Panc1 (cell line): ENCODE measurements at regions not wholly inside any gene's neighbourhood (a gene's known extent, or its start where the extent isn't known, plus 50 kb on each side); places are given as distances from the start of the nearest gene placed in this dataset.

Experiments used
- ATAC-seq: fragments of 200-7000 bp; cut with Tn5 transposase; 2 replicates; pipeline ENCODE4 v1.9.1; 2020; ENCODE audit warnings: mild to moderate bottlenecking, moderate library complexity
- BruUV-seq: library from RNA; stranded (reverse); fragments of 400-500 nt; replicated peaks from 2 replicates; lab custom pipeline; 2021; lab: Mats Ljungman, UMichigan
- CTCF ChIA-PET: fragments of 300-600 bp; sonication (Branson Sonifier 250); formaldehyde crosslinking; loops from one replicate; lab custom pipeline; 2022; ENCODE audit warnings: antibody characterized with exemption; lab: Charles Lee
- POLR2A ChIA-PET: fragments of 300-600 bp; sonication (Branson Sonifier 250); formaldehyde crosslinking; loops from one replicate; lab custom pipeline; 2022; ENCODE audit warnings: antibody characterized with exemption; lab: Charles Lee
- DNase-seq: peaks from one replicate; pipeline ENCODE4 v3.0.0-alpha.2; 2010; ENCODE audit warnings: low read depth, low spot score
- H3K27ac ChIP-seq: 2 replicates; pipeline ENCODE4 v1.5.1; 2011; ENCODE audit warnings: mild to moderate bottlenecking, low read length, inconsistent platforms
- H3K27me3 ChIP-seq: fragments of 200-500 bp; sonication (Bioruptor generic); 2 replicates; pipeline ENCODE4 v1.6.0; 2014; ENCODE audit warnings: low read length, inconsistent platforms; ENCODE audit not compliant: control insufficient read depth, insufficient read depth
- H3K36me3 ChIP-seq: fragments of 200-500 bp; sonication (Bioruptor generic); 2 replicates; pipeline ENCODE4 v1.5.1; 2014; ENCODE audit warnings: inconsistent platforms, mild to moderate bottlenecking, low read length, moderate library complexity; ENCODE audit not compliant: control insufficient read depth, insufficient read depth
- H3K4me1 ChIP-seq: 2 replicates; pipeline ENCODE4 v1.5.1; 2011; ENCODE audit warnings: inconsistent platforms, mild to moderate bottlenecking, low read length, moderate library complexity; ENCODE audit not compliant: control insufficient read depth, insufficient read depth
- H3K4me3 ChIP-seq, 2 experiments: 2 replicates each; pipeline ENCODE4 v1.5.1; 2011 to 2012; ENCODE audit warnings: low read depth in 2 of 2, low read length in 2 of 2, mild to moderate bottlenecking in 2 of 2, inconsistent platforms in 1 of 2, moderate library complexity in 1 of 2
- H3K9me3 ChIP-seq: fragments of 200-500 bp; sonication (Bioruptor generic); 2 replicates; pipeline ENCODE4 v1.5.1; 2014; ENCODE audit warnings: low read depth, mild to moderate bottlenecking, inconsistent platforms, low read length, moderate library complexity; ENCODE audit not compliant: control insufficient read depth, insufficient read depth
- POLR2AphosphoS5 ChIP-seq: IDR thresholded peaks from 2 replicates; pipeline ENCODE4 v1.6.1; 2012; ENCODE audit warnings: mild to moderate bottlenecking, low read depth, low read length, moderate library complexity
- SIN3A ChIP-seq: IDR thresholded peaks from 2 replicates; pipeline ENCODE4 v1.6.1; 2012; ENCODE audit warnings: low read depth, mild to moderate bottlenecking, low read length, moderate library complexity, borderline replicate concordance; ENCODE audit not compliant: insufficient read depth
- TCF7L2 ChIP-seq: IDR thresholded peaks from 2 replicates; pipeline ENCODE4 v1.6.1; 2011; ENCODE audit warnings: mild to moderate bottlenecking, low read depth, low read length, inconsistent platforms
- in situ Hi-C: cut with HindIII; loops from 2 replicates; pipeline ENCODE4 v1.10.0; 2016; ENCODE audit warnings: low sequenced_read_pairs, low pct_unique_long_range_greater_than_20kb
- intact Hi-C: fragments of 100-400 bp; cut with micrococcal nuclease; formaldehyde crosslinking; loops from one replicate; pipeline ENCODE4 v1.10.0; 2022; ENCODE audit not compliant: unreplicated experiment
- TF ChIP-seq, protein P1 (sequence below), 2 experiments: IDR thresholded peaks; 2 replicates each; pipeline ENCODE4 v1.6.1; 2011 to 2012; ENCODE audit warnings: low read depth in 2 of 2, control low read depth in 1 of 2, low read length in 1 of 2, mild to moderate bottlenecking in 1 of 2, moderate library complexity in 1 of 2; ENCODE audit not compliant: insufficient read depth in 1 of 2
- TF ChIP-seq, protein P2 (sequence below): fragments of 450-650 bp; IDR thresholded peaks from 2 replicates; pipeline ENCODE4 v1.5.1; 2017; ENCODE audit warnings: mild to moderate bottlenecking

DNA sequence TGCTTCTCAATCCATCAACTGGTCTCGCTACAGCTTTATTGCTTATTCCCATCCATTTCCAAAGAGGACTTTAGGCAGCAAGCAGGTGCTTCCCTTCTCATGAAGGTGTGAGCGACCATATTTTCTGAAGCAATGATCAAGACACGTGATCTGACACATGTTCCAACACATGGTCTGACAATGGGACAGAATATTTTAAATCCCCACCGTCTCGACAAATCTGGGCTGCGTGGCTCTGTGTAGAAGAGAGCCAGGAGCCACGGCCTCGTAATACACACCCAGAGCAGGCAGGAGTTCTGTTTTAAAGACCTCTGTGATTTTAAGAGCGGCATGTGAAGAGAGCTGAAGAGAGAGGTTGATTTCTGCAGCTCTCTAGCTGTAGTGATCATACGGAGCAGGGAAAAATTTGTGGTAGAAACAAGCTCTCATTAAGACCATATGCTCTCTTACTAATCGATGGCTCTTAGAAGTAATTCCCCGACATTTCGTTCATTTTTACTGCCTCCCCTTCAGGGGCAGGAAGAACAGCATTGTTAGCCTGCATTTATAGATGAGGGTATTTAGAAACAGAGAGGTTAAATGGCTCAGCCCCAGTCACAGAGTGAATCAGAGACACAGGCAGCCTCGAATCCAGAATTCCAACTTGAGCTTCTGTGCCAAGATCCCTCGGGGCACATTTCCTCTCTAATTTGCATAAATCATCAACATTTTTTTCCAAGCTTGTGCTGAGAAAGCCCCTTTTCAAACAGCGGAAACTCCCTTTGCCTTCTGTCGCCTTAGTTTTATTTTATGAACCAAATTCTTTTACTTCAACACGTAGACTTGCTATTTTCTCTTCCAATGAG, 91.0 kb upstream of the BCOR start:
- Histone ChIP-seq H3K36me3 (no peaks in the 10 kb centered on the region), H3K4me3 (no peak overlapping the region), H3K4me1 (no peaks in the 10 kb centered on the region), H3K9me3 (no peaks in the 10 kb centered on the region), H3K27ac (no peak overlapping the region), H3K27me3 (no peaks in the 10 kb centered on the region)
- POLR2A ChIA-PET, result no interaction called here
- intact Hi-C loops (no loop called here), in situ Hi-C loops (no loop called here)
- DNase-seq (no peak), ATAC-seq (no peak)
- no TSS peak for BruUV-seq
- CTCF ChIA-PET, result no interaction called here
- TF ChIP-seq POLR2AphosphoS5, result no peak
- TF ChIP-seq, protein P1, sequence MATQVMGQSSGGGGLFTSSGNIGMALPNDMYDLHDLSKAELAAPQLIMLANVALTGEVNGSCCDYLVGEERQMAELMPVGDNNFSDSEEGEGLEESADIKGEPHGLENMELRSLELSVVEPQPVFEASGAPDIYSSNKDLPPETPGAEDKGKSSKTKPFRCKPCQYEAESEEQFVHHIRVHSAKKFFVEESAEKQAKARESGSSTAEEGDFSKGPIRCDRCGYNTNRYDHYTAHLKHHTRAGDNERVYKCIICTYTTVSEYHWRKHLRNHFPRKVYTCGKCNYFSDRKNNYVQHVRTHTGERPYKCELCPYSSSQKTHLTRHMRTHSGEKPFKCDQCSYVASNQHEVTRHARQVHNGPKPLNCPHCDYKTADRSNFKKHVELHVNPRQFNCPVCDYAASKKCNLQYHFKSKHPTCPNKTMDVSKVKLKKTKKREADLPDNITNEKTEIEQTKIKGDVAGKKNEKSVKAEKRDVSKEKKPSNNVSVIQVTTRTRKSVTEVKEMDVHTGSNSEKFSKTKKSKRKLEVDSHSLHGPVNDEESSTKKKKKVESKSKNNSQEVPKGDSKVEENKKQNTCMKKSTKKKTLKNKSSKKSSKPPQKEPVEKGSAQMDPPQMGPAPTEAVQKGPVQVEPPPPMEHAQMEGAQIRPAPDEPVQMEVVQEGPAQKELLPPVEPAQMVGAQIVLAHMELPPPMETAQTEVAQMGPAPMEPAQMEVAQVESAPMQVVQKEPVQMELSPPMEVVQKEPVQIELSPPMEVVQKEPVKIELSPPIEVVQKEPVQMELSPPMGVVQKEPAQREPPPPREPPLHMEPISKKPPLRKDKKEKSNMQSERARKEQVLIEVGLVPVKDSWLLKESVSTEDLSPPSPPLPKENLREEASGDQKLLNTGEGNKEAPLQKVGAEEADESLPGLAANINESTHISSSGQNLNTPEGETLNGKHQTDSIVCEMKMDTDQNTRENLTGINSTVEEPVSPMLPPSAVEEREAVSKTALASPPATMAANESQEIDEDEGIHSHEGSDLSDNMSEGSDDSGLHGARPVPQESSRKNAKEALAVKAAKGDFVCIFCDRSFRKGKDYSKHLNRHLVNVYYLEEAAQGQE (IDR thresholded peaks at IDR 0.05; ENCODE audit: insufficient read depth in 1 of 2, low read depth in 2 of 2, low read length in 1 of 2), result no peak
- TF ChIP-seq, protein P2, sequence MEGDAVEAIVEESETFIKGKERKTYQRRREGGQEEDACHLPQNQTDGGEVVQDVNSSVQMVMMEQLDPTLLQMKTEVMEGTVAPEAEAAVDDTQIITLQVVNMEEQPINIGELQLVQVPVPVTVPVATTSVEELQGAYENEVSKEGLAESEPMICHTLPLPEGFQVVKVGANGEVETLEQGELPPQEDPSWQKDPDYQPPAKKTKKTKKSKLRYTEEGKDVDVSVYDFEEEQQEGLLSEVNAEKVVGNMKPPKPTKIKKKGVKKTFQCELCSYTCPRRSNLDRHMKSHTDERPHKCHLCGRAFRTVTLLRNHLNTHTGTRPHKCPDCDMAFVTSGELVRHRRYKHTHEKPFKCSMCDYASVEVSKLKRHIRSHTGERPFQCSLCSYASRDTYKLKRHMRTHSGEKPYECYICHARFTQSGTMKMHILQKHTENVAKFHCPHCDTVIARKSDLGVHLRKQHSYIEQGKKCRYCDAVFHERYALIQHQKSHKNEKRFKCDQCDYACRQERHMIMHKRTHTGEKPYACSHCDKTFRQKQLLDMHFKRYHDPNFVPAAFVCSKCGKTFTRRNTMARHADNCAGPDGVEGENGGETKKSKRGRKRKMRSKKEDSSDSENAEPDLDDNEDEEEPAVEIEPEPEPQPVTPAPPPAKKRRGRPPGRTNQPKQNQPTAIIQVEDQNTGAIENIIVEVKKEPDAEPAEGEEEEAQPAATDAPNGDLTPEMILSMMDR, result no peak
- no peak for TF ChIP-seq SIN3A
- TF ChIP-seq TCF7L2, result no peak

DNA sequence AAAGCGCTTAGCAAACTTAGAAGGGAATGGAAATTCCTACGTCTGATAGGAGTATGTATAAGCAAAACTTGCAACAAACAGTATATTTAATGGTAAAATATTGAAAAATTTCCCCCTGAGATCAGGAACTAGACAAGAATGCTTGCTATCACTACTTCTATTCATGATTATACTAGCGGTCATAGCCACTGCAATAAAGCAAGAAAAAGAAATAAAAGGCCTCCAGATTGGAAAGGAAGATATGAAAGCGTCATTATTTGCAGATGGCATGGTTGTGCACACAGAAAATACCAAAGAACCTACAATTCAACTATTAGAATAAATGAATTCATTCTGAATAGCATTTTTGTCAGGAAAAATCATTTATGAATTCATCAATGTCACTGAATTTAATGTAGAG, 87.2 kb upstream of the BCOR start:
- POLR2A ChIA-PET, result interaction anchor here (0.6 kb wide), 1 partner anchor 444 kb away, joined by 3 read pairs; no protein-coding TSS in a partner anchor
- ATAC-seq (no peak), DNase-seq (no peak)
- Histone ChIP-seq H3K4me3 (no peak overlapping the region), H3K9me3 (no peaks in the 10 kb centered on the region), H3K27ac (no peak overlapping the region), H3K4me1 (no peaks in the 10 kb centered on the region), H3K36me3 (no peaks in the 10 kb centered on the region), H3K27me3 (no peaks in the 10 kb centered on the region)
- no TSS peak for BruUV-seq
- intact Hi-C loops (no loop called here), in situ Hi-C loops (no loop called here)
- no peak for TF ChIP-seq SIN3A
- TF ChIP-seq, protein P1 (IDR thresholded peaks at IDR 0.05; ENCODE audit: insufficient read depth in 1 of 2, low read depth in 2 of 2, low read length in 1 of 2), result no peak
- no peak for TF ChIP-seq POLR2AphosphoS5
- TF ChIP-seq, protein P2, result no peak
- TF ChIP-seq TCF7L2, result no peak
- CTCF ChIA-PET, result no interaction called here
